Ishikawa (cell line): ENCODE measurements at regions not wholly inside any gene's neighbourhood (a gene's known extent, or its start where the extent isn't known, plus 50 kb on each side); places are given as distances from the start of the nearest gene placed in this dataset.

Experiments
- CEBPB ChIP-seq: IDR thresholded peaks from 2 replicates; pipeline ENCODE4 v1.6.1; 2012
- CREB1 ChIP-seq: IDR thresholded peaks from 2 replicates; pipeline ENCODE4 v1.6.1; 2012; ENCODE audit warnings: low read depth
- EGR1 ChIP-seq: IDR thresholded peaks from 2 replicates; pipeline ENCODE4 v1.6.1; 2012
- EP300 ChIP-seq: IDR thresholded peaks from 2 replicates; pipeline ENCODE4 v1.6.1; 2012; ENCODE audit warnings: borderline replicate concordance
- FOXM1 ChIP-seq: IDR thresholded peaks from 2 replicates; pipeline ENCODE4 v1.6.1; 2012; ENCODE audit warnings: low read depth, borderline replicate concordance
- MAX ChIP-seq: IDR thresholded peaks from 2 replicates; pipeline ENCODE4 v1.6.1; 2012
- NFIC ChIP-seq: IDR thresholded peaks from 2 replicates; pipeline ENCODE4 v1.6.1; 2012
- RAD21 ChIP-seq: IDR thresholded peaks from 2 replicates; pipeline ENCODE4 v1.6.1; 2012; ENCODE audit warnings: low read depth
- REST ChIP-seq: IDR thresholded peaks from 2 replicates; pipeline ENCODE4 v1.6.1; 2012; ENCODE audit warnings: low read depth, mild to moderate bottlenecking
- TAF1 ChIP-seq: IDR thresholded peaks from 2 replicates; pipeline ENCODE4 v1.6.1; 2012; ENCODE audit warnings: low read depth, mild to moderate bottlenecking
- TCF12 ChIP-seq: IDR thresholded peaks from 2 replicates; pipeline ENCODE4 v1.6.1; 2012; ENCODE audit warnings: low read depth
- TEAD4 ChIP-seq: IDR thresholded peaks from 2 replicates; pipeline ENCODE4 v1.6.1; 2012
- USF1 ChIP-seq: IDR thresholded peaks from 2 replicates; pipeline ENCODE4 v1.6.1; 2012
- YY1 ChIP-seq: IDR thresholded peaks from 2 replicates; pipeline ENCODE4 v1.6.1; 2012; ENCODE audit warnings: low read depth
- ZBTB7A ChIP-seq: IDR thresholded peaks from 2 replicates; pipeline ENCODE4 v1.6.1; 2012; ENCODE audit warnings: low read depth

- TF ChIP-seq TCF12 (no peak), EP300 (no peak), TEAD4 (no peak), MAX (no peak), TAF1 (no peak), RAD21 (no peak), CREB1 (no peak), ZBTB7A (no peak), NFIC (no peak), USF1 (no peak)
Observed at GRCh38 chr14:41392226-41392625, 214.4 kb upstream of the LRFN5 start.

- TF ChIP-seq ZBTB7A (no peak), NFIC (no peak), FOXM1 (no peak), CREB1 (no peak), RAD21 (no peak), MAX (no peak), TEAD4 (no peak), REST (no peak), YY1 (no peak), CEBPB (no peak)
Observed at GRCh38 chr14:41389355-41389754, 217.3 kb upstream of the LRFN5 start.

- TF ChIP-seq REST (no peak), EP300 (peak; percentile 94), EGR1 (no peak), USF1 (peak; percentile 61), TCF12 (peak; percentile 96), CEBPB (peak; percentile 56), TEAD4 (peak; percentile 74), RAD21 (no peak), YY1 (no peak), FOXM1 (peak; percentile 75; the same call in 1 of the 2 replicates), MAX (no peak), ZBTB7A (no peak), TAF1 (no peak), CREB1 (no peak), NFIC (peak; percentile 93)
Observed at GRCh38 chr14:41385797-41386196, 220.9 kb upstream of the LRFN5 start.

- no peak for TF ChIP-seq YY1
- TF ChIP-seq TEAD4, result no peak
- no peak for TF ChIP-seq TAF1
- TF ChIP-seq ZBTB7A, result no peak
- no peak for TF ChIP-seq NFIC
- no peak for TF ChIP-seq MAX
- TF ChIP-seq REST, result no peak
- TF ChIP-seq RAD21, result no peak
- TF ChIP-seq FOXM1, result no peak
- TF ChIP-seq EGR1, result no peak
- no peak for TF ChIP-seq USF1
- no peak for TF ChIP-seq CEBPB
- no peak for TF ChIP-seq TCF12
- no peak for TF ChIP-seq EP300
- TF ChIP-seq CREB1, result no peak
Observed at GRCh38 chr14:41380017-41380416, 226.7 kb upstream of the LRFN5 start.
